ENCODE measurements at regions not wholly inside any gene's neighbourhood (a gene's known extent, or its start where the extent isn't known, plus 50 kb on each side); places are given as distances from the start of the nearest gene placed in this dataset.

DNA sequence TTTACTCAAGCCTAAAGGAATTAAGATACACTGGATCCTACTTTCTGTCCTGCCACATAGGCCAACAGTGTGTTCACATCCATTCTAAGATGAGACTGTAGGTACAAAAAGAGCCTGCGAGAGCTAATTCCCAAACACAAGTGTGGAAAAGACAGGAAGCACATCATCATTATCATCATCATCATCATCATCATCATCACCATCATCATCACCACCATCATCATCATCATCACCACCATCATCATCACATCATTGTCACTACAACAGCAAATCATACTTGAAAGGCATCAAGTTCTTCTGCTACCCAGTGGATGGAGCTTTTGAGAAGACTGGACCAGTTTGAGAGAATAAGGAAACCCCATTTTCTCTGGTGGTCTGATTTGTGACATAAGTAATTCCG lies 268.1 kb downstream of the HS3ST3A1 start:
- TF ChIP-seq CTCF (IDR thresholded peaks at IDR 0.05) (no peak), POLR2AphosphoS5 (IDR thresholded peaks at IDR 0.05) (no peak), POLR2A (IDR thresholded peaks at IDR 0.05) (no peak)
- no peak overlapping the region for H3K4me3 ChIP-seq
- H3K27me3 ChIP-seq (replicated peaks; ENCODE audit: insufficient read depth) = no peaks in the 10 kb centered on the region
- no peak overlapping the region for H3K27ac ChIP-seq
- DNase-seq (ENCODE audit: low spot score) = no peak
- H3K4me1 ChIP-seq (replicated peaks) = no peaks in the 10 kb centered on the region
- intact Hi-C loops (cut with DNase I) = no loop called here
- no peaks in the 10 kb centered on the region for H3K36me3 ChIP-seq
- 96% methylated on average over 2 of the region's 2 CpGs for WGBS
- H3K9me3 ChIP-seq = no peaks in the 10 kb centered on the region

DNA sequence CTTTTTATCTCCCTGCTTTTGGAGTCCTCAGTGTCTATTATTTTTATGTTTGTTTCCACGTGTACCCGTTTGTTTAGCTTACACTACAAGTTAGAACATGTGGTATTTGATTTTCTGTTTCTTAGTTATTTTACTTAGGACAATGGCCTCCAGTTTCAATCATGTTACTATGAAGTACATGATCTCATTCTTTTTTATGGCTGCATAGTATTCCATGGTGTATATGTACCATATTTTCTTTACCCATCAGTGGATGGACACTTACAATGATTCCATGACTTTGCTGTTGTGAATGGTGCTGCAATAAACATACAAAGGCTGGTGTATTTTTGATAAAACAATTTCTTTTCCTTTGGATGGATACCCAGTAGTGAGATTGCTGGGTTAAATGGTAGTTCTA lies 269.5 kb downstream of the HS3ST3A1 start:
- no peaks in the 10 kb centered on the region for H3K9me3 ChIP-seq
- no peaks in the 10 kb centered on the region for H3K36me3 ChIP-seq
- no peaks in the 10 kb centered on the region for H3K27me3 ChIP-seq (replicated peaks; ENCODE audit: insufficient read depth)
- WGBS = 51% methylated on average over 2 of the region's 2 CpGs
- H3K4me1 ChIP-seq (replicated peaks) = no peaks in the 10 kb centered on the region
- intact Hi-C loops (cut with DNase I) = no loop called here
- H3K4me3 ChIP-seq = no peak overlapping the region
- H3K27ac ChIP-seq = no peak overlapping the region
- DNase-seq (ENCODE audit: low spot score) = no peak
- TF ChIP-seq POLR2AphosphoS5 (IDR thresholded peaks at IDR 0.05) (no peak), POLR2A (IDR thresholded peaks at IDR 0.05) (no peak)

GRCh38 chr17:13329421-13329820 lies 272.3 kb downstream of the HS3ST3A1 start:
- 95% methylated on average over 3 of the region's 3 CpGs for WGBS

DNA sequence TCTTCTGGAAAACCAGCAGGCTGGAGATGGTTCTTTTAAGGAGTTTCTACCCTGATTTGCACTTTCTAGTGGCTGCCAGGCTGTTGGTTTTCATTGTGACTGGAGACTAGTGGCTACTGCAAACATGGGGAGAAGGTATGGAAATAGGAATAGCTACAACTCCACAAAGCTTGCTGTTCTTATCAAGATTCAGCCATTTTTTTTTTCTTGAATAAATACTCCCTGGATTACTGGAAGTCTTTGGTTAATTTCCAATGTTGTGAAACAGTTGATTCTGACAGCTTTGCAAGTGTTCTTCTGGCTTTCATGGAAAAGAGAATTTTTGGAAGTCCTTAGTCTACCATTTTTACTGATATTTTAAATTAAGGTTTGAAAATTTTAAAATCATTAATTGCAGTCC lies 277.7 kb downstream of the HS3ST3A1 start:
- H3K27me3 ChIP-seq (replicated peaks; ENCODE audit: insufficient read depth) = no peaks in the 10 kb centered on the region
- no peak overlapping the region for H3K4me3 ChIP-seq
- TF ChIP-seq POLR2AphosphoS5 (IDR thresholded peaks at IDR 0.05) = no peak
- no peak for TF ChIP-seq POLR2A (IDR thresholded peaks at IDR 0.05)
- no peak for TF ChIP-seq CTCF (IDR thresholded peaks at IDR 0.05)
- no peaks in the 10 kb centered on the region for H3K9me3 ChIP-seq
- intact Hi-C loops (cut with DNase I) = no loop called here
- no peaks in the 10 kb centered on the region for H3K4me1 ChIP-seq (replicated peaks)
- no peak for DNase-seq (ENCODE audit: low spot score)
- H3K27ac ChIP-seq = no peak overlapping the region
- no peaks in the 10 kb centered on the region for H3K36me3 ChIP-seq

More at GRCh38 chr17:13329421-13329820, 272.3 kb downstream of the HS3ST3A1 start:
- H3K27ac ChIP-seq = no peak overlapping the region
- intact Hi-C loops (cut with DNase I) = no loop called here
- no peak overlapping the region for H3K4me3 ChIP-seq
- DNase-seq (ENCODE audit: low spot score) = no peak
- no peaks in the 10 kb centered on the region for H3K27me3 ChIP-seq (replicated peaks; ENCODE audit: insufficient read depth)
- H3K4me1 ChIP-seq (replicated peaks) = no peaks in the 10 kb centered on the region
- H3K9me3 ChIP-seq = no peaks in the 10 kb centered on the region
- TF ChIP-seq CTCF (IDR thresholded peaks at IDR 0.05) (no peak), POLR2A (IDR thresholded peaks at IDR 0.05) (no peak), POLR2AphosphoS5 (IDR thresholded peaks at IDR 0.05) (no peak)
- H3K36me3 ChIP-seq = no peaks in the 10 kb centered on the region

- Histone ChIP-seq H3K36me3 (no peaks in the 10 kb centered on the region), H3K4me1 (replicated peaks) (no peaks in the 10 kb centered on the region), H3K9me3 (no peaks in the 10 kb centered on the region), H3K4me3 (no peak overlapping the region), H3K27me3 (replicated peaks; ENCODE audit: insufficient read depth) (no peaks in the 10 kb centered on the region), H3K27ac (no peak overlapping the region)
- TF ChIP-seq POLR2A (IDR thresholded peaks at IDR 0.05) (no peak), POLR2AphosphoS5 (IDR thresholded peaks at IDR 0.05) (no peak), CTCF (IDR thresholded peaks at IDR 0.05) (no peak)
- no peak for DNase-seq (ENCODE audit: low spot score)
- WGBS = 96% methylated on average over 3 of the region's 3 CpGs
- intact Hi-C loops (cut with DNase I) = no loop called here
These were observed 279.6 kb downstream of the HS3ST3A1 start for GRCh38 chr17:13321951-13322701.

Measured in prostate gland (tissue), 2 donors.